ENCODE measurements at regions not wholly inside any gene's neighbourhood (a gene's known extent, or its start where the extent isn't known, plus 50 kb on each side); places are given as distances from the start of the nearest gene placed in this dataset.

GRCh38 chr3:104523136-104523535 lies 843.6 kb upstream of the ALCAM start:
- POLR2A ChIA-PET = no interaction called here
- CTCF ChIA-PET = interaction anchor here (1.6 kb wide), 1 partner anchor 51 kb away, joined by 3 read pairs; no protein-coding TSS in a partner anchor
- DNase-seq (ENCODE audit: extremely low spot score) = peak; percentile 15
- TF ChIP-seq, protein P1, sequence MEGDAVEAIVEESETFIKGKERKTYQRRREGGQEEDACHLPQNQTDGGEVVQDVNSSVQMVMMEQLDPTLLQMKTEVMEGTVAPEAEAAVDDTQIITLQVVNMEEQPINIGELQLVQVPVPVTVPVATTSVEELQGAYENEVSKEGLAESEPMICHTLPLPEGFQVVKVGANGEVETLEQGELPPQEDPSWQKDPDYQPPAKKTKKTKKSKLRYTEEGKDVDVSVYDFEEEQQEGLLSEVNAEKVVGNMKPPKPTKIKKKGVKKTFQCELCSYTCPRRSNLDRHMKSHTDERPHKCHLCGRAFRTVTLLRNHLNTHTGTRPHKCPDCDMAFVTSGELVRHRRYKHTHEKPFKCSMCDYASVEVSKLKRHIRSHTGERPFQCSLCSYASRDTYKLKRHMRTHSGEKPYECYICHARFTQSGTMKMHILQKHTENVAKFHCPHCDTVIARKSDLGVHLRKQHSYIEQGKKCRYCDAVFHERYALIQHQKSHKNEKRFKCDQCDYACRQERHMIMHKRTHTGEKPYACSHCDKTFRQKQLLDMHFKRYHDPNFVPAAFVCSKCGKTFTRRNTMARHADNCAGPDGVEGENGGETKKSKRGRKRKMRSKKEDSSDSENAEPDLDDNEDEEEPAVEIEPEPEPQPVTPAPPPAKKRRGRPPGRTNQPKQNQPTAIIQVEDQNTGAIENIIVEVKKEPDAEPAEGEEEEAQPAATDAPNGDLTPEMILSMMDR (IDR thresholded peaks at IDR 0.05; ENCODE audit: control extremely low read depth, extremely low read depth, low read depth, missing control alignments) = no peak

GRCh38 chr3:104526901-104527401 lies 839.8 kb upstream of the ALCAM start:
- TF ChIP-seq, protein P1 (IDR thresholded peaks at IDR 0.05; ENCODE audit: control extremely low read depth, extremely low read depth, low read depth, missing control alignments) = no peak
- peak; percentile 20 for DNase-seq (ENCODE audit: extremely low spot score)
- CTCF ChIA-PET = no interaction called here
- POLR2A ChIA-PET = no interaction called here

DNA sequence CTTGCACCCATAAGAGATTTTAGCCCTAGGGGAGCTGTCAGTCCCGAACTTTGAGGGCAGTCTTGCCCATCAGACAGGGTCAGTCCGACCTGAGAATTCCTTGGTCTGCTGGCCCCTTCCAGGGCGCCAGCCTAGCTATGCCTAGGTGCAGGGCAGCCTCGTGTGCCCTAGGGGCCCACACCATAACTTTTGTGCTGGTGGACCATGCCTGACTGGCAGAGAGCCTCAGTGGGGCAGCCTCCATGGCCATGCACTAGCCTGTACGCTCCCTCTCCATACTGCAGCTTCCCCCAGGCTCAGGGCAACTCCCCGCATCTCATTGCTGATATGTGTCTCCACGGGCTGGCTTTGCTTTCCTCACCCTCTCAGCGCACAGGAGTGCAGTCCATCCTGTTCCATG lies 835.8 kb upstream of the ALCAM start:
- no peak for DNase-seq (ENCODE audit: extremely low spot score)
- POLR2A ChIA-PET = no interaction called here
- TF ChIP-seq, protein P1 (IDR thresholded peaks at IDR 0.05; ENCODE audit: control extremely low read depth, extremely low read depth, low read depth, missing control alignments) = no peak
- CTCF ChIA-PET = interaction anchor here (0.9 to 1.3 kb wide), 3 partner anchors 23 to 66 kb away, joined by 3 read pairs; no protein-coding TSS in a partner anchor

GRCh38 chr3:104536715-104537114 lies 830.0 kb upstream of the ALCAM start:
- CTCF ChIA-PET = no interaction called here
- POLR2A ChIA-PET = no interaction called here
- TF ChIP-seq, protein P1 (IDR thresholded peaks at IDR 0.05; ENCODE audit: control extremely low read depth, extremely low read depth, low read depth, missing control alignments) = no peak
- DNase-seq (ENCODE audit: extremely low spot score) = no peak

GRCh38 chr3:104537323-104537722 lies 829.4 kb upstream of the ALCAM start:
- ChIA-PET POLR2A (no interaction called here), CTCF (no interaction called here)
- TF ChIP-seq, protein P1 (IDR thresholded peaks at IDR 0.05; ENCODE audit: control extremely low read depth, extremely low read depth, low read depth, missing control alignments) = no peak
- DNase-seq (ENCODE audit: extremely low spot score) = no peak

GRCh38 chr3:104546301-104546700 lies 820.4 kb upstream of the ALCAM start:
- DNase-seq (ENCODE audit: extremely low spot score) = no peak
- ChIA-PET CTCF (interaction anchor here (1.5 kb wide), 1 partner anchor 8 kb away, joined by 3 read pairs; no protein-coding TSS in a partner anchor), POLR2A (no interaction called here)
- TF ChIP-seq, protein P1 (IDR thresholded peaks at IDR 0.05; ENCODE audit: control extremely low read depth, extremely low read depth, low read depth, missing control alignments) = no peak

All from GM10248 (cell line).